ENCODE measurements at regions not wholly inside any gene's neighbourhood (a gene's known extent, or its start where the extent isn't known, plus 50 kb on each side); places are given as distances from the start of the nearest gene placed in this dataset.

- H3K4me3 ChIP-seq (ENCODE audit: control extremely low read depth in 1 of 5, extremely low read depth in 1 of 5, insufficient read depth in 1 of 5, low read depth in 2 of 5, low read length in 4 of 5), result no peak overlapping the region
- Mint-ChIP-seq H3K4me1 (no peaks in the 10 kb centered on the region), H3K27me3 (no peaks in the 10 kb centered on the region), H3K27ac (no peak overlapping the region), H3K9me3 (ENCODE audit: insufficient read depth) (peaks cover 2% of the 10 kb centered on the region), H3K4me3 (no peak overlapping the region)
- no peak for DNase-seq
- intact Hi-C loops (cut with micrococcal nuclease), result no loop called here
- H3K9ac ChIP-seq (ENCODE audit: low read length), result no peak overlapping the region
- H3K36me3 ChIP-seq (replicated peaks in 1 of 2; ENCODE audit: control extremely low read depth in 1 of 2, control insufficient read depth in 1 of 2, extremely low read depth in 1 of 2, insufficient read depth in 2 of 2, low read length in 1 of 2), result no peaks in the 10 kb centered on the region
- H4K20me1 ChIP-seq (ENCODE audit: control insufficient read depth, insufficient read depth, low read length, poor library complexity, severe bottlenecking), result no peaks in the 10 kb centered on the region
- TF ChIP-seq, protein P1, sequence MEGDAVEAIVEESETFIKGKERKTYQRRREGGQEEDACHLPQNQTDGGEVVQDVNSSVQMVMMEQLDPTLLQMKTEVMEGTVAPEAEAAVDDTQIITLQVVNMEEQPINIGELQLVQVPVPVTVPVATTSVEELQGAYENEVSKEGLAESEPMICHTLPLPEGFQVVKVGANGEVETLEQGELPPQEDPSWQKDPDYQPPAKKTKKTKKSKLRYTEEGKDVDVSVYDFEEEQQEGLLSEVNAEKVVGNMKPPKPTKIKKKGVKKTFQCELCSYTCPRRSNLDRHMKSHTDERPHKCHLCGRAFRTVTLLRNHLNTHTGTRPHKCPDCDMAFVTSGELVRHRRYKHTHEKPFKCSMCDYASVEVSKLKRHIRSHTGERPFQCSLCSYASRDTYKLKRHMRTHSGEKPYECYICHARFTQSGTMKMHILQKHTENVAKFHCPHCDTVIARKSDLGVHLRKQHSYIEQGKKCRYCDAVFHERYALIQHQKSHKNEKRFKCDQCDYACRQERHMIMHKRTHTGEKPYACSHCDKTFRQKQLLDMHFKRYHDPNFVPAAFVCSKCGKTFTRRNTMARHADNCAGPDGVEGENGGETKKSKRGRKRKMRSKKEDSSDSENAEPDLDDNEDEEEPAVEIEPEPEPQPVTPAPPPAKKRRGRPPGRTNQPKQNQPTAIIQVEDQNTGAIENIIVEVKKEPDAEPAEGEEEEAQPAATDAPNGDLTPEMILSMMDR (IDR thresholded peaks at IDR 0.05), result no peak
- TF ChIP-seq EZH2 (IDR thresholded peaks at IDR 0.05; ENCODE audit: borderline replicate concordance, insufficient read depth, low read depth, low read length, poor library complexity, severe bottlenecking), result no peak
- H3K27ac ChIP-seq (ENCODE audit: low read length in 2 of 2), result no peak overlapping the region
- CTCF ChIA-PET, result no interaction called here
- H3K4me1 ChIP-seq (ENCODE audit: control insufficient read depth in 2 of 2, insufficient read depth in 2 of 2, low read length in 2 of 2), result no peaks in the 10 kb centered on the region
- no peak overlapping the region for H2AFZ ChIP-seq (ENCODE audit: insufficient read depth, low read depth, low read length, poor library complexity, severe bottlenecking)
- POLR2A ChIA-PET, result no interaction called here
- H3K9me3 ChIP-seq (ENCODE audit: control extremely low read depth in 1 of 3, control insufficient read depth in 2 of 3, insufficient read depth in 1 of 3, low read length in 2 of 3), result peaks cover 0 to 3% (median 0%) of the 10 kb centered on the region in 3 donors
- ATAC-seq (ENCODE audit: low read depth), result no peak
- no peaks in the 10 kb centered on the region for H3K27me3 ChIP-seq (replicated peaks in 1 of 4; ENCODE audit: control extremely low read depth in 1 of 4, control insufficient read depth in 3 of 4, insufficient read depth in 4 of 4, low read length in 3 of 4)
- no peaks in the 10 kb centered on the region for H3K79me2 ChIP-seq (ENCODE audit: control insufficient read depth, insufficient read depth, low read length)
- WGBS (ENCODE audit: insufficient coverage), result no CpG with 5 or more reads among the region's 5 CpGs
- no peak overlapping the region for H3K4me2 ChIP-seq (replicated peaks; ENCODE audit: low read depth, low read length, poor library complexity, severe bottlenecking)
Observed at GRCh38 chr18:29383311-29384273, 1206.7 kb upstream of the CDH2 start.

- Mint-ChIP-seq H3K4me3 (no peak overlapping the region), H3K27ac (no peak overlapping the region), H3K27me3 (no peaks in the 10 kb centered on the region), H3K4me1 (no peaks in the 10 kb centered on the region), H3K9me3 (ENCODE audit: insufficient read depth) (no peaks in the 10 kb centered on the region)
- Histone ChIP-seq H3K27me3 (replicated peaks in 1 of 4; ENCODE audit: control extremely low read depth in 1 of 4, control insufficient read depth in 3 of 4, insufficient read depth in 4 of 4, low read length in 3 of 4) (no peaks in the 10 kb centered on the region), H3K4me1 (ENCODE audit: control insufficient read depth in 2 of 2, insufficient read depth in 2 of 2, low read length in 2 of 2) (no peaks in the 10 kb centered on the region), H3K9me3 (ENCODE audit: control extremely low read depth in 1 of 3, control insufficient read depth in 2 of 3, insufficient read depth in 1 of 3, low read length in 2 of 3) (peaks cover 0 to 3% (median 0%) of the 10 kb centered on the region in 3 donors), H3K4me2 (replicated peaks; ENCODE audit: low read depth, low read length, poor library complexity, severe bottlenecking) (no peak overlapping the region), H3K36me3 (replicated peaks in 1 of 2; ENCODE audit: control extremely low read depth in 1 of 2, control insufficient read depth in 1 of 2, extremely low read depth in 1 of 2, insufficient read depth in 2 of 2, low read length in 1 of 2) (no peaks in the 10 kb centered on the region), H3K27ac (ENCODE audit: low read length in 2 of 2) (no peak overlapping the region), H3K9ac (ENCODE audit: low read length) (no peak overlapping the region), H2AFZ (ENCODE audit: insufficient read depth, low read depth, low read length, poor library complexity, severe bottlenecking) (no peak overlapping the region), H3K4me3 (ENCODE audit: control extremely low read depth in 1 of 5, extremely low read depth in 1 of 5, insufficient read depth in 1 of 5, low read depth in 2 of 5, low read length in 4 of 5) (no peak overlapping the region), H3K79me2 (ENCODE audit: control insufficient read depth, insufficient read depth, low read length) (no peaks in the 10 kb centered on the region), H4K20me1 (ENCODE audit: control insufficient read depth, insufficient read depth, low read length, poor library complexity, severe bottlenecking) (no peaks in the 10 kb centered on the region)
- no CpG with 5 or more reads among the region's 3 CpGs for WGBS (ENCODE audit: insufficient coverage)
- DNase-seq (no peak), ATAC-seq (ENCODE audit: low read depth) (no peak)
- ChIA-PET CTCF (no interaction called here), POLR2A (no interaction called here)
- TF ChIP-seq EZH2 (IDR thresholded peaks at IDR 0.05; ENCODE audit: borderline replicate concordance, insufficient read depth, low read depth, low read length, poor library complexity, severe bottlenecking), result no peak
- TF ChIP-seq, protein P1 (IDR thresholded peaks at IDR 0.05), result no peak
- intact Hi-C loops (cut with micrococcal nuclease), result no loop called here
Observed at GRCh38 chr18:29378651-29379136, 1201.8 kb upstream of the CDH2 start.

Data from B cell (primary cell).